HEK293 (cell line): ENCODE measurements at regions not wholly inside any gene's neighbourhood (a gene's known extent, or its start where the extent isn't known, plus 50 kb on each side); places are given as distances from the start of the nearest gene placed in this dataset.

Experiments
- CTCF ChIA-PET: fragments of 350-600 bp; formaldehyde crosslinking; extraction: SDS; loops from one replicate; lab custom pipeline; 2021; ENCODE audit warnings: antibody characterized with exemption; lab: Yijun Ruan, JAX
- POLR2A ChIA-PET: fragments of 300-600 bp; formaldehyde crosslinking; extraction: SDS; loops from one replicate; lab custom pipeline; 2020; ENCODE audit warnings: antibody characterized with exemption, inconsistent platforms; lab: Yijun Ruan, JAX
- H3K27ac ChIP-seq: fragments of 200-500 bp; sonication (Bioruptor generic); 2 replicates; pipeline ENCODE4 v1.5.1; 2014; ENCODE audit warnings: low read depth, low read length, control low read depth, inconsistent platforms; ENCODE audit errors: extremely low read depth
- H3K36me3 ChIP-seq, 2 experiments: fragments of 200-500 bp in 1 of 2; sonication (Bioruptor generic) in 1 of 2; 1 replicate in 1 of 2; 2 replicates in 1 of 2; pipeline ENCODE4 v1.5.1; 2014 to 2017; ENCODE audit warnings: inconsistent platforms in 2 of 2, low read length in 2 of 2; ENCODE audit not compliant: control insufficient read depth in 2 of 2, insufficient read depth in 1 of 2
- H3K4me1 ChIP-seq: fragments of 200-500 bp; sonication (Bioruptor generic); 2 replicates; pipeline ENCODE4 v1.5.1; 2014; ENCODE audit warnings: mild to moderate bottlenecking, low read length, inconsistent platforms; ENCODE audit not compliant: control insufficient read depth, insufficient read depth
- H3K4me3 ChIP-seq: 2 replicates; pipeline ENCODE4 v1.5.1; 2011; ENCODE audit warnings: low read depth, mild to moderate bottlenecking, control low read depth, low read length, moderate library complexity
- H3K9me3 ChIP-seq: fragments of 200-500 bp; sonication (Bioruptor generic); 2 replicates; pipeline ENCODE4 v1.5.1; 2014; ENCODE audit warnings: low read depth, low read length, inconsistent platforms; ENCODE audit not compliant: control insufficient read depth, insufficient read depth
- GLI4 ChIP-seq: fragments of 450-650 bp; formaldehyde crosslinking; IDR thresholded peaks from 2 replicates; pipeline ENCODE4 v1.5.1; 2016; ENCODE audit warnings: missing biosample characterization, missing genetic modification characterization
- RBAK ChIP-seq: fragments of 450-650 bp; formaldehyde crosslinking; IDR thresholded peaks from 2 replicates; pipeline ENCODE4 v1.5.1; 2016; ENCODE audit warnings: missing biosample characterization, missing genetic modification characterization
- SCRT2 ChIP-seq: fragments of 450-650 bp; formaldehyde crosslinking; IDR thresholded peaks from 2 replicates; pipeline ENCODE4 v1.5.1; 2016; ENCODE audit warnings: missing biosample characterization, missing genetic modification characterization
- TCF7L2 ChIP-seq: IDR thresholded peaks from 2 replicates; pipeline ENCODE4 v1.6.1; 2011; ENCODE audit warnings: low read depth, mild to moderate bottlenecking, inconsistent platforms, low read length, moderate library complexity, borderline replicate concordance
- ZFHX2 ChIP-seq: fragments of 450-650 bp; formaldehyde crosslinking; conservative IDR thresholded peaks from 2 replicates; pipeline ENCODE4 v1.5.1; 2016; ENCODE audit warnings: missing biosample characterization, missing genetic modification characterization
- ZNF157 ChIP-seq: fragments of 450-650 bp; formaldehyde crosslinking; IDR thresholded peaks from 2 replicates; pipeline ENCODE4 v1.5.1; 2016; ENCODE audit warnings: missing biosample characterization, missing genetic modification characterization
- ZNF184 ChIP-seq: fragments of 450-650 bp; IDR thresholded peaks from 2 replicates; pipeline ENCODE4 v1.5.1; 2018; ENCODE audit warnings: missing biosample characterization, mild to moderate bottlenecking, missing genetic modification characterization
- ZNF302 ChIP-seq: fragments of 450-650 bp; formaldehyde crosslinking; IDR thresholded peaks from 2 replicates; pipeline ENCODE4 v1.5.1; 2016; ENCODE audit warnings: missing biosample characterization, missing genetic modification characterization, low read depth
- TF ChIP-seq, protein P1 (sequence below): fragments of 450-650 bp; formaldehyde crosslinking; IDR thresholded peaks from 2 replicates; pipeline ENCODE4 v1.5.1; 2017; ENCODE audit warnings: missing biosample characterization, missing genetic modification characterization
- TF ChIP-seq, protein P2 (sequence below): fragments of 450-650 bp; formaldehyde crosslinking; IDR thresholded peaks from 2 replicates; pipeline ENCODE4 v1.5.1; 2016; ENCODE audit warnings: missing biosample characterization, missing genetic modification characterization
- TF ChIP-seq, protein P3 (sequence below): sonication (generic); formaldehyde crosslinking; IDR thresholded peaks from 2 replicates; pipeline ENCODE4 v1.8.1; 2022; ENCODE audit warnings: mild to moderate bottlenecking, moderate library complexity, missing genetic modification reagents
- TF ChIP-seq, protein P4 (sequence below): fragments of 450-650 bp; formaldehyde crosslinking; IDR thresholded peaks from 2 replicates; pipeline ENCODE4 v1.5.1; 2016; ENCODE audit warnings: missing biosample characterization, missing genetic modification characterization

DNA sequence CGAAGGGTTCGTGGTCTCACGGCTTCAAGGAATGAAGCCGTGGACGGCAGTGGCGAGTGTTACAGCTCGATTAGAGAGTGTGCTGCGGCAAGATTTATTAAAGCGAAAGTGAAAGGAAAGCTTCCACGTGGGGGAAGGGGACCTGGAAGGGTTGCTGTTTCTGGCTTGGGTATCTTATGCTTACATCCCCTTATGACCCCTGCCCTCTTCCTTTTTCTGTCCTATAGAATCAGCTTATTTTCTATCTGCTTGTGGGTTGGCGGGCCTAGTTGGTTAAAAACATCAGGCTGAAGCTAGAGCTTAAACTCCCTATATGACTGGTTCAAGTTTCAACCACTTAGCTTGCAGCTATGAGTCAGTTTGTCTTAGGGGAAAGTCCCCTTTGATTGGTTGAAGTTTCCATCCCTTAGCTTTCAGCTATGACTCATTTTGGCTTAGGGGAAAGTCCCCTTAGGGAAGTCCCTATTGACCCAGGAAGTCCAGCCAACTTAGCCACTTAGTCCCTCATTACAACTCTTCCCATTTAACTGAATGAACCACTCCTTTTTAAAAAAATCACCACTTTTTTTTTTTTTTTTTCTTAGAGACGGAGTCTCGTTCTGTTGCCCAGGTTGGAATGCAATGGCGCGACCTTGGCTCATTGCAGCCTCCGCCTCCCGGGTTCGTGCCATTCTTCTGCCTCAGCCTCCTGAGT lies 1494.7 kb upstream of the TMEM132C start:
- no peak for TF ChIP-seq SCRT2
- TF ChIP-seq, protein P1, sequence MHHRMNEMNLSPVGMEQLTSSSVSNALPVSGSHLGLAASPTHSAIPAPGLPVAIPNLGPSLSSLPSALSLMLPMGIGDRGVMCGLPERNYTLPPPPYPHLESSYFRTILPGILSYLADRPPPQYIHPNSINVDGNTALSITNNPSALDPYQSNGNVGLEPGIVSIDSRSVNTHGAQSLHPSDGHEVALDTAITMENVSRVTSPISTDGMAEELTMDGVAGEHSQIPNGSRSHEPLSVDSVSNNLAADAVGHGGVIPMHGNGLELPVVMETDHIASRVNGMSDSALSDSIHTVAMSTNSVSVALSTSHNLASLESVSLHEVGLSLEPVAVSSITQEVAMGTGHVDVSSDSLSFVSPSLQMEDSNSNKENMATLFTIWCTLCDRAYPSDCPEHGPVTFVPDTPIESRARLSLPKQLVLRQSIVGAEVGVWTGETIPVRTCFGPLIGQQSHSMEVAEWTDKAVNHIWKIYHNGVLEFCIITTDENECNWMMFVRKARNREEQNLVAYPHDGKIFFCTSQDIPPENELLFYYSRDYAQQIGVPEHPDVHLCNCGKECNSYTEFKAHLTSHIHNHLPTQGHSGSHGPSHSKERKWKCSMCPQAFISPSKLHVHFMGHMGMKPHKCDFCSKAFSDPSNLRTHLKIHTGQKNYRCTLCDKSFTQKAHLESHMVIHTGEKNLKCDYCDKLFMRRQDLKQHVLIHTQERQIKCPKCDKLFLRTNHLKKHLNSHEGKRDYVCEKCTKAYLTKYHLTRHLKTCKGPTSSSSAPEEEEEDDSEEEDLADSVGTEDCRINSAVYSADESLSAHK (tag by site-specific recombination): no peak
- TF ChIP-seq GLI4: no peak
- no peak for TF ChIP-seq TCF7L2
- TF ChIP-seq ZNF302 (tag by site-specific recombination): no peak
- TF ChIP-seq RBAK (tag by site-specific recombination): no peak
- TF ChIP-seq, protein P2, sequence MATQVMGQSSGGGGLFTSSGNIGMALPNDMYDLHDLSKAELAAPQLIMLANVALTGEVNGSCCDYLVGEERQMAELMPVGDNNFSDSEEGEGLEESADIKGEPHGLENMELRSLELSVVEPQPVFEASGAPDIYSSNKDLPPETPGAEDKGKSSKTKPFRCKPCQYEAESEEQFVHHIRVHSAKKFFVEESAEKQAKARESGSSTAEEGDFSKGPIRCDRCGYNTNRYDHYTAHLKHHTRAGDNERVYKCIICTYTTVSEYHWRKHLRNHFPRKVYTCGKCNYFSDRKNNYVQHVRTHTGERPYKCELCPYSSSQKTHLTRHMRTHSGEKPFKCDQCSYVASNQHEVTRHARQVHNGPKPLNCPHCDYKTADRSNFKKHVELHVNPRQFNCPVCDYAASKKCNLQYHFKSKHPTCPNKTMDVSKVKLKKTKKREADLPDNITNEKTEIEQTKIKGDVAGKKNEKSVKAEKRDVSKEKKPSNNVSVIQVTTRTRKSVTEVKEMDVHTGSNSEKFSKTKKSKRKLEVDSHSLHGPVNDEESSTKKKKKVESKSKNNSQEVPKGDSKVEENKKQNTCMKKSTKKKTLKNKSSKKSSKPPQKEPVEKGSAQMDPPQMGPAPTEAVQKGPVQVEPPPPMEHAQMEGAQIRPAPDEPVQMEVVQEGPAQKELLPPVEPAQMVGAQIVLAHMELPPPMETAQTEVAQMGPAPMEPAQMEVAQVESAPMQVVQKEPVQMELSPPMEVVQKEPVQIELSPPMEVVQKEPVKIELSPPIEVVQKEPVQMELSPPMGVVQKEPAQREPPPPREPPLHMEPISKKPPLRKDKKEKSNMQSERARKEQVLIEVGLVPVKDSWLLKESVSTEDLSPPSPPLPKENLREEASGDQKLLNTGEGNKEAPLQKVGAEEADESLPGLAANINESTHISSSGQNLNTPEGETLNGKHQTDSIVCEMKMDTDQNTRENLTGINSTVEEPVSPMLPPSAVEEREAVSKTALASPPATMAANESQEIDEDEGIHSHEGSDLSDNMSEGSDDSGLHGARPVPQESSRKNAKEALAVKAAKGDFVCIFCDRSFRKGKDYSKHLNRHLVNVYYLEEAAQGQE (tag by site-specific recombination): no peak
- TF ChIP-seq ZNF157 (tag by site-specific recombination): no peak
- no peak for TF ChIP-seq ZNF184 (tag by site-specific recombination)
- POLR2A ChIA-PET: no interaction called here
- H3K4me1 ChIP-seq: no peaks in the 10 kb centered on the region
- no peak overlapping the region for H3K27ac ChIP-seq
- H3K36me3 ChIP-seq: no peaks in the 10 kb centered on the region
- H3K4me3 ChIP-seq: no peak overlapping the region
- CTCF ChIA-PET: interaction anchor here (0.7 to 1.4 kb wide), 3 partner anchors 9 to 25 kb away, joined by 3 to 4 read pairs (median 3); no protein-coding TSS in a partner anchor
- H3K9me3 ChIP-seq: no peaks in the 10 kb centered on the region

DNA sequence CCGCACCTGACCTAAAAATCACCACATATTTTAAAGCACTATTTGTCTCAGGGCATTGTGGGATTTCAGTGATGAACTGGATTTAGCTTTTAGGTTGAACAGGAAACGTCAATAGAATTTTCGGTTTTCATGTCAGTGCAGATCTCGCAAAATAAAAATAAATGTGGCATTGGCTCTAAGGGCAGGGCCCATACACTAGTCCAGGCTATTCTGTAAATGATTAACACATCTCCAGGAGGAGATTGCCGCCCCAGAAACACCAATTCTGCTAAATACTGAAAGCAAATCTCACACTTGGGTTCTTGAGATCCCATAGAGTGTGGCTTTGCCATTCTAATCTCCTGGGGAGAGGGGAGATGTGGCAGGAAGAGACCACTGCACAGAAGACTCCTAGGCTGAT lies 1494.0 kb upstream of the TMEM132C start:
- TF ChIP-seq, protein P3, sequence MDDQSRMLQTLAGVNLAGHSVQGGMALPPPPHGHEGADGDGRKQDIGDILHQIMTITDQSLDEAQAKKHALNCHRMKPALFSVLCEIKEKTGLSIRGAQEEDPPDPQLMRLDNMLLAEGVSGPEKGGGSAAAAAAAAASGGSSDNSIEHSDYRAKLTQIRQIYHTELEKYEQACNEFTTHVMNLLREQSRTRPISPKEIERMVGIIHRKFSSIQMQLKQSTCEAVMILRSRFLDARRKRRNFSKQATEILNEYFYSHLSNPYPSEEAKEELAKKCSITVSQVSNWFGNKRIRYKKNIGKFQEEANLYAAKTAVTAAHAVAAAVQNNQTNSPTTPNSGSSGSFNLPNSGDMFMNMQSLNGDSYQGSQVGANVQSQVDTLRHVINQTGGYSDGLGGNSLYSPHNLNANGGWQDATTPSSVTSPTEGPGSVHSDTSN (CRISPR knock-in tag): no peak
- TF ChIP-seq ZFHX2 (tag by site-specific recombination) (no peak), TCF7L2 (no peak)
- TF ChIP-seq, protein P4, sequence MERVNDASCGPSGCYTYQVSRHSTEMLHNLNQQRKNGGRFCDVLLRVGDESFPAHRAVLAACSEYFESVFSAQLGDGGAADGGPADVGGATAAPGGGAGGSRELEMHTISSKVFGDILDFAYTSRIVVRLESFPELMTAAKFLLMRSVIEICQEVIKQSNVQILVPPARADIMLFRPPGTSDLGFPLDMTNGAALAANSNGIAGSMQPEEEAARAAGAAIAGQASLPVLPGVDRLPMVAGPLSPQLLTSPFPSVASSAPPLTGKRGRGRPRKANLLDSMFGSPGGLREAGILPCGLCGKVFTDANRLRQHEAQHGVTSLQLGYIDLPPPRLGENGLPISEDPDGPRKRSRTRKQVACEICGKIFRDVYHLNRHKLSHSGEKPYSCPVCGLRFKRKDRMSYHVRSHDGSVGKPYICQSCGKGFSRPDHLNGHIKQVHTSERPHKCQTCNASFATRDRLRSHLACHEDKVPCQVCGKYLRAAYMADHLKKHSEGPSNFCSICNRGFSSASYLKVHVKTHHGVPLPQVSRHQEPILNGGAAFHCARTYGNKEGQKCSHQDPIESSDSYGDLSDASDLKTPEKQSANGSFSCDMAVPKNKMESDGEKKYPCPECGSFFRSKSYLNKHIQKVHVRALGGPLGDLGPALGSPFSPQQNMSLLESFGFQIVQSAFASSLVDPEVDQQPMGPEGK (tag by site-specific recombination): no peak
- Histone ChIP-seq H3K27ac (no peak overlapping the region), H3K4me3 (no peak overlapping the region), H3K4me1 (no peaks in the 10 kb centered on the region), H3K9me3 (no peaks in the 10 kb centered on the region), H3K36me3 (no peaks in the 10 kb centered on the region)
- ChIA-PET POLR2A (no interaction called here), CTCF (interaction anchor here (1.4 kb wide), 1 partner anchor 24 kb away, joined by 3 read pairs; no protein-coding TSS in a partner anchor)
